Liver (tissue), 8 donors: ENCODE measurements at regions not wholly inside any gene's neighbourhood (a gene's known extent, or its start where the extent isn't known, plus 50 kb on each side); places are given as distances from the start of the nearest gene placed in this dataset.

Source experiments
- DNase-seq: peaks from one replicate; pipeline ENCODE4 v3.0.0-alpha.2; 2017; ENCODE audit warnings: low spot score
- H3K27ac ChIP-seq, 2 donors: one replicate each; pipeline ENCODE4 v1.7.0; 2013; ENCODE audit warnings: inconsistent platforms in 2 of 2, low read length in 2 of 2, control low read depth in 1 of 2, low read depth in 1 of 2, mild to moderate bottlenecking in 1 of 2
- H3K27me3 ChIP-seq, 4 donors: one replicate each; pipeline versions ENCODE4 v1.6.1 to v1.7.0; 2013; ENCODE audit warnings: low read length in 3 of 4, inconsistent platforms in 1 of 4, mild to moderate bottlenecking in 1 of 4, moderate library complexity in 1 of 4; ENCODE audit not compliant: control insufficient read depth in 4 of 4, insufficient read depth in 4 of 4
- H3K36me3 ChIP-seq, 4 donors: one replicate each; pipeline versions ENCODE4 v1.6.1 to v1.7.0; 2013; ENCODE audit warnings: low read length in 3 of 4, mild to moderate bottlenecking in 3 of 4, low read depth in 1 of 4, moderate library complexity in 1 of 4; ENCODE audit not compliant: control insufficient read depth in 4 of 4, insufficient read depth in 3 of 4
- H3K4me1 ChIP-seq, 4 donors: one replicate each; pipeline versions ENCODE4 v1.6.1 to v1.7.0; 2013; ENCODE audit warnings: low read length in 3 of 4, mild to moderate bottlenecking in 3 of 4, moderate library complexity in 1 of 4; ENCODE audit not compliant: control insufficient read depth in 4 of 4, insufficient read depth in 4 of 4
- H3K4me3 ChIP-seq, 3 donors: one replicate each; pipeline versions ENCODE4 v1.6.1 to v1.7.0; 2013; ENCODE audit warnings: low read length in 3 of 3, control low read depth in 1 of 3, low read depth in 1 of 3, mild to moderate bottlenecking in 1 of 3
- H3K9ac ChIP-seq, 2 donors: one replicate each; pipeline ENCODE4 v1.7.0; 2013; ENCODE audit warnings: low read length in 2 of 2, mild to moderate bottlenecking in 2 of 2, moderate library complexity in 2 of 2, control low read depth in 1 of 2, low read depth in 1 of 2
- H3K9me3 ChIP-seq, 4 donors: one replicate each; pipeline versions ENCODE4 v1.6.1 to v1.7.0; 2013; ENCODE audit warnings: low read length in 3 of 4; ENCODE audit not compliant: control insufficient read depth in 4 of 4
- ATF3 ChIP-seq: IDR thresholded peaks from 2 replicates; pipeline ENCODE4 v1.6.1; 2016; ENCODE audit warnings: antibody characterized with exemption
- CTCF ChIP-seq: fragments of 150-350 bp; IDR thresholded peaks from 2 replicates; pipeline ENCODE4 v1.5.1; 2017; ENCODE audit warnings: improper control_type of control experiment, low read depth, low read length; ENCODE audit not compliant: missing input control
- EGR1 ChIP-seq, 2 donors: IDR thresholded peaks; 2 replicates each; pipeline ENCODE4 v1.6.1; 2016 to 2018; ENCODE audit warnings: antibody characterized with exemption in 2 of 2, low read depth in 2 of 2
- FOXA1 ChIP-seq: IDR thresholded peaks from 2 replicates; pipeline ENCODE4 v1.6.1; 2016; ENCODE audit warnings: antibody characterized with exemption
- FOXA2 ChIP-seq: IDR thresholded peaks from 2 replicates; pipeline ENCODE4 v1.6.1; 2016; ENCODE audit warnings: antibody characterized with exemption
- GABPA ChIP-seq, 2 donors: IDR thresholded peaks in 1 of 2; conservative IDR thresholded peaks in 1 of 2; 2 replicates each; pipeline ENCODE4 v1.6.1; 2016; ENCODE audit warnings: antibody characterized with exemption in 2 of 2, mild to moderate bottlenecking in 1 of 2, moderate library complexity in 1 of 2
- HNF4G ChIP-seq: IDR thresholded peaks from 2 replicates; pipeline ENCODE4 v1.6.1; 2016; ENCODE audit warnings: antibody characterized with exemption
- JUND ChIP-seq, 2 donors: IDR thresholded peaks; 2 replicates each; pipeline ENCODE4 v1.6.1; 2016; ENCODE audit warnings: antibody characterized with exemption in 2 of 2
- MAX ChIP-seq: IDR thresholded peaks from 2 replicates; pipeline ENCODE4 v1.6.1; 2016; ENCODE audit warnings: antibody characterized with exemption
- NR2F2 ChIP-seq: IDR thresholded peaks from 2 replicates; pipeline ENCODE4 v1.6.1; 2016; ENCODE audit warnings: antibody characterized with exemption
- RAD21 ChIP-seq, 2 donors: IDR thresholded peaks; 2 replicates each; pipeline ENCODE4 v1.6.1; 2016; ENCODE audit warnings: antibody characterized with exemption in 2 of 2, mild to moderate bottlenecking in 2 of 2
- REST ChIP-seq: IDR thresholded peaks from 2 replicates; pipeline ENCODE4 v1.6.1; 2016; ENCODE audit warnings: antibody characterized with exemption, mild to moderate bottlenecking
- SP1 ChIP-seq: IDR thresholded peaks from 2 replicates; pipeline ENCODE4 v1.6.1; 2018; ENCODE audit warnings: antibody characterized with exemption, mild to moderate bottlenecking
- TAF1 ChIP-seq: conservative IDR thresholded peaks from 2 replicates; pipeline ENCODE4 v1.6.1; 2016; ENCODE audit warnings: antibody characterized with exemption, mild to moderate bottlenecking
- YY1 ChIP-seq: IDR thresholded peaks from 2 replicates; pipeline ENCODE4 v1.6.1; 2016; ENCODE audit warnings: antibody characterized with exemption, mild to moderate bottlenecking
- ZBTB33 ChIP-seq: IDR thresholded peaks from 2 replicates; pipeline ENCODE4 v1.6.1; 2016; ENCODE audit warnings: antibody characterized with exemption
- WGBS: extraction: QIAGEN DNeasy Blood & Tissue Kit; methylation state at CpG from one replicate; pipeline ENCODE4 v1.1.7; 2013; 5-methylcytosine and 5-hydroxymethylcytosine counted together
- donor health status: healthy.
- donor health status: healthy.
- donor health status: healthy.
- donor health status: healthy.
- donor health status: healthy.

GRCh38 chr5:74418709-74419108 is 221.8 kb downstream of the ENC1 start:
- Histone ChIP-seq H3K36me3 (no peaks in the 10 kb centered on the region), H3K4me3 (no peak overlapping the region), H3K4me1 (peaks cover 1 to 20% (median 15%) of the 10 kb centered on the region in 4 donors), H3K27ac (no peak overlapping the region), H3K9ac (no peak overlapping the region), H3K27me3 (no peaks in the 10 kb centered on the region), H3K9me3 (peaks cover 0 to 2% (median 0%) of the 10 kb centered on the region in 4 donors)
- TF ChIP-seq CTCF (no peak), HNF4G (no peak), GABPA (IDR thresholded peaks at IDR 0.05 in 1 of 2, conservative IDR thresholded peaks at IDR 0.05 in 1 of 2) (no peak), REST (no peak), RAD21 (IDR thresholded peaks at IDR 0.05) (no peak), NR2F2 (no peak), FOXA1 (no peak)
- no peak for DNase-seq
- 92% methylated on average over 2 of the region's 2 CpGs for WGBS

GRCh38 chr5:74418261-74418660 is 222.3 kb downstream of the ENC1 start:
- DNase-seq = no peak
- no peak for TF ChIP-seq FOXA2
- TF ChIP-seq RAD21 (IDR thresholded peaks at IDR 0.05) = no peak
- no peak for TF ChIP-seq ZBTB33
- TF ChIP-seq GABPA (IDR thresholded peaks at IDR 0.05 in 1 of 2, conservative IDR thresholded peaks at IDR 0.05 in 1 of 2) = no peak
- TF ChIP-seq SP1 = no peak
- TF ChIP-seq EGR1 (IDR thresholded peaks at IDR 0.05; ENCODE audit: low read depth in 2 of 2) = no peak
- no peak for TF ChIP-seq FOXA1
- TF ChIP-seq TAF1 = no peak
- TF ChIP-seq REST = no peak
- TF ChIP-seq YY1 = no peak
- TF ChIP-seq CTCF = no peak
- TF ChIP-seq JUND (IDR thresholded peaks at IDR 0.05) = no peak
- no peak for TF ChIP-seq HNF4G
- TF ChIP-seq ATF3 = no peak
- TF ChIP-seq MAX = no peak
- no peak overlapping the region for H3K4me3 ChIP-seq
- no peak overlapping the region for H3K27ac ChIP-seq
- 90% methylated on average over 1 of the region's 1 CpG for WGBS
- no peak overlapping the region for H3K9ac ChIP-seq
- no peaks in the 10 kb centered on the region for H3K36me3 ChIP-seq
- peaks cover 0 to 2% (median 0%) of the 10 kb centered on the region in 4 donors for H3K9me3 ChIP-seq
- H3K27me3 ChIP-seq = no peaks in the 10 kb centered on the region
- H3K4me1 ChIP-seq = peaks cover 3 to 23% (median 17%) of the 10 kb centered on the region in 4 donors
